Renal cortical epithelial cell (primary cell): ENCODE measurements at regions not wholly inside any gene's neighbourhood (a gene's known extent, or its start where the extent isn't known, plus 50 kb on each side); places are given as distances from the start of the nearest gene placed in this dataset.
A peak's percentile ranks its signal among the peaks of the same experiment; 100 is the strongest.

Source experiments
- DNase-seq: peaks from one replicate; pipeline ENCODE4 v3.0.0-alpha.2; 2011; ENCODE audit warnings: low read depth

DNA sequence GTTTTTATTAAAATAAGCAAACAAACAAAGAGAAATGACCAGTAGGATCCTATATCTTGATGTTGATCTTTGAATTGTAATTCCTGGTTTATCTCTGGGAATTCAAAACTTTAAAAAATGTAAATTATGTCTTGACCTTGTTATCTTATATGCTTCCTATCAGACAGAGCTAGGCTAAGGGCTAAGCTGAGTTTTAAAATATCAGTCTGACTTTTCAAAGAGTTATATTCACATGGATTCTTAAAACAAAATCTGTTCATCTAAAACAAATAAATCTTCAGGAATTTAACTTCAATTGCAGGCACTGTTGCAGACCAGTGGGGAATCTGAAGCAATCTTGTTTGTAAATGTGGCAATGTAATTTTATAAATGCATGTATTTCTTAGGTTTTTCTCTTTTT lies 1144.1 kb downstream of the LRFN5 start:
- no peak for DNase-seq

GRCh38 chr14:42742084-42742483 lies 1135.4 kb downstream of the LRFN5 start:
- DNase-seq: no peak

DNA sequence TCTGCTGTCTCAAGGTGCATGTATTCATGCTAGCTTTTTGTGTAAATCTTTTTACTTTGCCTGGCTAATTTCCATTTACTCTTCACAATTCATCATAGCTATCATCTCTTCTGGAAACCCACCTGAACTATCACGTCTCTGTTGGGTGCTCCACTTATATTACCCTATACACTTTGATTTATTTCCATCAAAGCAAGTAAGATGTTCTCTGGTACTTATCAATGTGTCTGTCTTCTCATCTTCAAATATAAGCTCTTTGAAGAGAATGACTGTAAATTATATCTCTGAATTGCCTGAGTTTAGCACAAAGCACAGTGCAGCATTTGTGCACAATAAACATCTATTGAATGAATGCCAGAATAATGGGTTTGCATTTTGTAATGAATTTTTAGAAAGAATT lies 1129.7 kb downstream of the LRFN5 start:
- no peak for DNase-seq

GRCh38 chr14:42734041-42734440 lies 1127.4 kb downstream of the LRFN5 start:
- no peak for DNase-seq

- no peak for DNase-seq
These were observed 1125.3 kb downstream of the LRFN5 start for GRCh38 chr14:42732005-42732404.

DNA sequence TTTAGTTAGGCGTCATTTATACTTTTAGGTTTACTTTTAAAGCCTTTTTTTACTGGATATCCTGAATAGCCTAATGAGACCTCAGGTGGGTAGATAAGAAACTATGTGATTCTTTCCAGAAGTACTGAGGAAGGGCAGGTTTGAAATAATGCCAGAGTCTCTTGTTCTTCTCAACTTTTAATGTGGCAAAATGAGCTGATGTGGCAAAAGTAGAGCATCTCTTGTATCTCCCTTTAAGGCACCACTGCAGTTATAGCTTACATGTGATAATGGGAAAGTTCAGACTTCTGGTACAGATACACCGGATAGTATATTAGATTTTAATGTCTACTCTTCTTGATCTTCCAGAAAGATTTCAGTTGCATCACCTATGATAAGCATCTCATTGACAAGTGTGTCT lies 1124.8 kb downstream of the LRFN5 start:
- DNase-seq: no peak

DNA sequence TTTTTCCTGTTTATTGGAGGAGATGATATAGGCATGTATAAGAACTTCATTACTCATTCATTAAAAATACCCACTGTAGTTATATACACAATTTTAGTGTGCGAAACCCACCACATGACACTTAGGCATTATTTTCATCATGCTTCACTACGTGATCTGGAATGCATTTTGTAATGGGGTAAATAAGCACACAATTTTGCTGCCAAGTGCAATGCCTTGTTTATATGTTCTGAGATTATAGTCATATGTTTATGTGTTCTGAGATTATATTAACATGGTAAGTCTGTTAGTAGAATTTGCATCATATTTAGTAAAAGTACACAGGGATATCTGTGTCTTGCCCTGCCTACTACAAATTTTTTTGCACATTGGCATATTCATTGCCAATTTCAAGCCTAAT lies 1123.0 kb downstream of the LRFN5 start:
- DNase-seq: no peak

- no peak for DNase-seq
These were observed 1112.7 kb downstream of the LRFN5 start for GRCh38 chr14:42719391-42719790.

DNA sequence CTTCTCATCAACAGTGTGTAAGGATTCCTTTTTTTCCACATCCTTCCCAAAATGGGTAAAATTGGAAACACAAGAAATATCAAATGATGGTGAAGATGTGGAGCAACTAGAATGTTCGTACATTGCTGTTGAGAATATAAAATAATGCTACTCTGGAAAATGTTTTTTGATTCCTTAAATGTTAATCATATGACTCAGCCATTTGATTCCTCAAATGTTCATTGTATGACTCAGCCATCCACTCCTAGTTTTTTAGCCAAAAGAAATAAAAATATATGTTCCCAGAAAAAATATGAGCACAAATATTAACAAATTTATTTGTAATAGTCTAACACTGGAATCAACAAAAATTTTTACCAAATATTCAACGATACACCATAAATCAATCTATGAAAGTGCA lies 1108.6 kb downstream of the LRFN5 start:
- DNase-seq: peak; percentile 56

DNA sequence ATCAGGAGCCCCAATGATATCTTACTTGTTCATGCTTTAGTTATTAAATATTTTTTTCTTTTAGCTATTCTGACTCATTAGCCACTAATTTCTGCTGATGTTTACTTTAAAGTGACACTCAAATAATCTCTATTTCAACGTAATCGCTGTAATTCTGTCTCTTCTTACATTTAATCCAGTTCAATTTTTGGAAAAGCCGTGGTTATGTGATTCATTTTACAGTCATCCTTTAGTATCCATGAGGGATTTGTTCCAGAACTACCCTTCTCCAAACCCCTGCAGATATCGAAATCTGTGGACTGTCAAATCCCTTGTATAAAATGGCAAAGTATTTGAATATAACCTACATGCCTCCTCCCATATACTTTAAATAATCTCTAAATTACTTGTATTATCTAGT lies 1103.4 kb downstream of the LRFN5 start:
- no peak for DNase-seq

DNA sequence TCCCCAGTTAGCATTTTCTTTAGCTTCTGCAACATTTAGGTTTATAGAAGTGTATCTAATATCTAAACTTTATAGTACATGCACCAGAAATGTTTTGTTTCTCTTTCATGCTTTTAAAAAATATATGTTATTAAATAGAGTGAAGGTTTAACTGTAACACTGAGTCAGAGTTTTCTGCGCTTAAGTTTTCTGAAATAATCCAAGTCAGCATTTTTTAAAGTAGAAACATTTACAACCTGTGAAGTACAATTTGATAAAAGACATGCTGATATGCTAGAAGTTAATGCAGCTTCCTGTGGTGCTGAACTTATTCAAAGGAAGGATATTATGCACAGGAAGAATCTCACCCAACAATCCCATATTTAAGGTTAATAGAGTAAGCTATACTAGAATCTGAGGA lies 1096.8 kb downstream of the LRFN5 start:
- DNase-seq: no peak

DNA sequence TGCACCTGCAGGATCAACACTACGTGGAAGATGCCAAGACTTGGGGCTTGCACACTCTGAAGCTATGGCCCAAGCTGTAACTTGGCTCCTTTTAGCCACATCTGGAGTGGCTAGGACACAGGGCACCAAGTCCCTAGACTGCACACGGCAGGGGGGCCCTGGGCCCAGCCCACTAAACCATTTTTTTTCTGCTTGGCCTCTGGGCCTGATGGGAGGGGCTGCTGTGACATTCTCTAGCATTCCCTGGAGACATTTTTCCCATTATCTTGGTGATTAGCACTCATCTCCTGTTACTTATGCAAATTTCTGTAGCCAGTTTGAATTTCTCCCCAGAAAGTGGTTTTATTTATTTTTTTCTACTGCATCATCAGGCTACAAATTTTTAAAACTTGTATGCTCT lies 1080.7 kb downstream of the LRFN5 start:
- no peak for DNase-seq

DNA sequence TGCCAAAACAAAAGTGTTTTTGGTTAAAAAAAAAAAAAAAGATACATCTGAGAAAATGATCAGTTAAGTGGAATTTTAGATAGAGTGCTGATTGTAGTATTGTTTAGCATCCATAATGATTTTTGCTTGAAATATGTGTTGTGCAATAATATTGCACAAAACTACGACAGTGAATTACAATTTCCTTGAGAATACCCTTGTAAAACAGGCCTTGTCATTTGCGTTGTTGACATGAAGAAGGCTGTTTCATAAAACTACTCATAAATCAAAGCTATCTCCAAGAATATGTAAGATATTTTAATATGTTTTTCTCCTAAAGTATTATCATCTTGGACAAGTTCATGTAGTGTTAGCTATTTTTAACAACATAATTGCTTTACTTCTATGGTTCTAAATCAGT lies 1077.0 kb downstream of the LRFN5 start:
- no peak for DNase-seq

- DNase-seq: no peak
These were observed 1070.0 kb downstream of the LRFN5 start for GRCh38 chr14:42676636-42677035.

GRCh38 chr14:42673963-42674362 lies 1067.3 kb downstream of the LRFN5 start:
- no peak for DNase-seq

DNA sequence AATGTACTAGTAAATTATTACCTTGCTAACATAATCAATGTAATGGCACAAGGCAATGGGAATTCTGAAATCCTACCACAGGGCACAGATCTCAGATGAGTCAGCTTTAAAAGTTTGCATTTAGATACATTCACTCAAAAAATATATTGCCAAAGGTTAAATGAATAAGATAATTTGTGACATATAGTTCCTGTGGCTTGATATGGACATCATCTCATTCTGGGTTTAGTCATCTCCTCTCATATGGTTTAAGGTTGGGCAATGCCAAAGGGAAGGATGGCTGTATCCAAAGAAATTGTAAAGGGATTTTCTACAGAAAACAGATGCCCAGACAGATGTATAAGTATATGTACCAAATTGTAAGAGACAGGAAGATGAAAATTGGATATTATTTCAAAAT lies 1065.0 kb downstream of the LRFN5 start:
- peak; percentile 0 for DNase-seq

GRCh38 chr14:42665083-42665482 lies 1058.4 kb downstream of the LRFN5 start:
- DNase-seq: peak; percentile 25

DNA sequence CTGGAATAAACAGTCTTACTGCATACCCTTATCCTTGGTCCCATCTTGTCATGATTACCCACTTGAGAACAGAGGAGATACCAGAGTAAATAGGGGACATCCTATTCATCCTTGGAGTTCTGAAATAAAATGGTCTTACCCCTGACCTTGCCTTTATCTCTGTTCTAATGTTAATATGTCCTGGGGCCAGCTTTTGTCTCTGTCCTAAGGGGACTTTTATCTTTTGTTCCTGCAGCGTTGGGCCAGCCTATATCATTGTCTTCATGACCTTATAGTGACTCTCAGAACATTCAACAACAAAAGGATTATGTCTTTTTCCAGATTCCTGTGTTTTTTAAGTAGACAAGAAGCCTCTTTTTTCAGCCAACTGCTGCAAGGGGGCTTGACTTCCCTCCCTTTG lies 1057.5 kb downstream of the LRFN5 start:
- DNase-seq: no peak

GRCh38 chr14:42654707-42655106 lies 1048.0 kb downstream of the LRFN5 start:
- DNase-seq: no peak

- no peak for DNase-seq
These were observed 1036.1 kb downstream of the LRFN5 start for GRCh38 chr14:42642787-42643186.

- no peak for DNase-seq
These were observed 1026.9 kb downstream of the LRFN5 start for GRCh38 chr14:42633504-42634095.

DNA sequence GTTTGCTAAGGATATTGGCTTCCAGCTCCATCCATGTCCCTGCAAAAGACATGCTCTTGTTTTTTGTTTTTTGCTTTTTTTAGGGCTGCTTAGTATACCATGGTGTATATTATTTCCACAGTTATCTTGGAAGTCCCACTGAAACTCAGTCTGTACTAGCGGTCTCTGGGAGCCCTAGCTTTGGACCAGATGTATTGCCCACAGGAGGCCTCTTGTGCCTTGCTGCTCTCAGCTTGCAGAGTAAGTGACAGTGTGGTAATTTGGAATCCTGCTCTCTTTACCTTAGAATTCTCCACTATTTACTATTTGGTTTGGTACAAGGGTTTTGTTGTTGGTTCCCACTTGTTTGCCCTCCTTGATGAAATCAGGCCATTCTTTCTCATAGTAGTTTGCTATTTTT lies 1022.9 kb downstream of the LRFN5 start:
- DNase-seq: no peak

GRCh38 chr14:42628602-42629001 lies 1021.9 kb downstream of the LRFN5 start:
- DNase-seq: no peak

DNA sequence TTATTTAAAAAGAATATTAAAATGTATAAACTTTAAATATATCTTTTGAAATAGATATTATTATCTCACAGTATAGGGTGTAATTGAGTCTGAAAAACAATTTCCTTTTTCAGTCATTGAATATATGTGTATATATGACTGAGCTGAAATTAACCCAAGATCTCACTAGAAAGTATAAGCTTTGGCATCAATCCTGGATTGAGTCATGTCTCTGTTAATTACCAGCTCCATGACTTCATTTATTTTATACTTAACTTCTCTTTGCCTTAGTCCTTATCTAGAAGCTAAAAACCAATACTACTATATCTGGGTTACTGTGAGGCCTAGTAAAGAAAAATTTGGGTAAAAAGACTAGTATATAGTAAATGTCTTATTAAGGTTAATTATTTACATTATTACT lies 1020.3 kb downstream of the LRFN5 start:
- peak; percentile 31 for DNase-seq
